ENCODE measurements at regions not wholly inside any gene's neighbourhood (a gene's known extent, or its start where the extent isn't known, plus 50 kb on each side); places are given as distances from the start of the nearest gene placed in this dataset.
A peak's percentile ranks its signal among the peaks of the same experiment; 100 is the strongest.

- Histone ChIP-seq H3K9me3 (ENCODE audit: insufficient read depth, low read depth, low read length) (no peaks in the 10 kb centered on the region), H2AK5ac (ENCODE audit: low read length) (no peak overlapping the region), H3K36me3 (ENCODE audit: control insufficient read depth in 1 of 2, insufficient read depth in 2 of 2, low read length in 2 of 2) (no peaks in the 10 kb centered on the region), H3K23ac (ENCODE audit: low read length) (no peak overlapping the region), H4K8ac (ENCODE audit: low read depth, low read length) (no peak overlapping the region), H3K4ac (ENCODE audit: low read depth, low read length) (no peak overlapping the region), H3K4me2 (ENCODE audit: low read length) (no peak overlapping the region), H2BK5ac (ENCODE audit: low read depth, low read length, poor library complexity) (no peak overlapping the region), H3K79me1 (ENCODE audit: low read length) (no peaks in the 10 kb centered on the region), H3K4me1 (ENCODE audit: control insufficient read depth in 1 of 2, insufficient read depth in 2 of 2, low read length in 2 of 2) (no peaks in the 10 kb centered on the region), H3K79me2 (ENCODE audit: control insufficient read depth, insufficient read depth, low read length, poor library complexity) (no peaks in the 10 kb centered on the region), H4K12ac (ENCODE audit: low read depth, low read length) (no peak overlapping the region), H3K18ac (ENCODE audit: low read length) (no peak overlapping the region), H2AFZ (ENCODE audit: insufficient read depth, low read length, poor library complexity) (no peak overlapping the region), H3K9ac (ENCODE audit: low read length) (no peak overlapping the region), H3K27me3 (ENCODE audit: insufficient read depth, low read length) (no peaks in the 10 kb centered on the region), H4K91ac (ENCODE audit: low read depth, low read length) (no peak overlapping the region), H2BK12ac (ENCODE audit: low read length) (no peak overlapping the region), H3K14ac (ENCODE audit: low read length) (no peak overlapping the region), H2BK120ac (ENCODE audit: insufficient read depth, low read length, poor library complexity) (no peak overlapping the region), H3K27ac (ENCODE audit: low read depth, low read length) (no peak overlapping the region), H3K4me3 (ENCODE audit: low read depth, low read length) (no peak overlapping the region)
- no peak for DNase-seq
- WGBS (ENCODE audit: extremely low coverage, insufficient coverage, insufficient read length) = no CpG with 5 or more reads among the region's 3 CpGs
These were observed 1383.0 kb upstream of the C9orf72 start for GRCh38 chr9:28956116-28956880.

GRCh38 chr9:28960602-28961001, 1387.3 kb upstream of the C9orf72 start:
- Histone ChIP-seq H3K27me3 (ENCODE audit: insufficient read depth, low read length) (no peaks in the 10 kb centered on the region), H2BK120ac (ENCODE audit: insufficient read depth, low read length, poor library complexity) (no peak overlapping the region), H3K23ac (ENCODE audit: low read length) (no peak overlapping the region), H4K8ac (ENCODE audit: low read depth, low read length) (no peak overlapping the region), H3K9me3 (ENCODE audit: insufficient read depth, low read depth, low read length) (no peaks in the 10 kb centered on the region), H3K27ac (ENCODE audit: low read depth, low read length) (no peak overlapping the region), H3K4ac (ENCODE audit: low read depth, low read length) (no peak overlapping the region), H3K4me3 (ENCODE audit: low read depth, low read length) (no peak overlapping the region), H2AFZ (ENCODE audit: insufficient read depth, low read length, poor library complexity) (no peak overlapping the region), H2BK12ac (ENCODE audit: low read length) (no peak overlapping the region), H2BK5ac (ENCODE audit: low read depth, low read length, poor library complexity) (no peak overlapping the region), H4K91ac (ENCODE audit: low read depth, low read length) (no peak overlapping the region), H3K9ac (ENCODE audit: low read length) (no peak overlapping the region), H4K12ac (ENCODE audit: low read depth, low read length) (no peak overlapping the region), H3K14ac (ENCODE audit: low read length) (no peak overlapping the region), H3K79me2 (ENCODE audit: control insufficient read depth, insufficient read depth, low read length, poor library complexity) (no peaks in the 10 kb centered on the region), H2AK5ac (ENCODE audit: low read length) (no peak overlapping the region), H3K4me2 (ENCODE audit: low read length) (no peak overlapping the region), H3K36me3 (ENCODE audit: control insufficient read depth in 1 of 2, insufficient read depth in 2 of 2, low read length in 2 of 2) (no peaks in the 10 kb centered on the region), H3K4me1 (ENCODE audit: control insufficient read depth in 1 of 2, insufficient read depth in 2 of 2, low read length in 2 of 2) (no peaks in the 10 kb centered on the region), H3K79me1 (ENCODE audit: low read length) (no peaks in the 10 kb centered on the region), H3K18ac (ENCODE audit: low read length) (no peak overlapping the region)
- DNase-seq = no peak

DNA sequence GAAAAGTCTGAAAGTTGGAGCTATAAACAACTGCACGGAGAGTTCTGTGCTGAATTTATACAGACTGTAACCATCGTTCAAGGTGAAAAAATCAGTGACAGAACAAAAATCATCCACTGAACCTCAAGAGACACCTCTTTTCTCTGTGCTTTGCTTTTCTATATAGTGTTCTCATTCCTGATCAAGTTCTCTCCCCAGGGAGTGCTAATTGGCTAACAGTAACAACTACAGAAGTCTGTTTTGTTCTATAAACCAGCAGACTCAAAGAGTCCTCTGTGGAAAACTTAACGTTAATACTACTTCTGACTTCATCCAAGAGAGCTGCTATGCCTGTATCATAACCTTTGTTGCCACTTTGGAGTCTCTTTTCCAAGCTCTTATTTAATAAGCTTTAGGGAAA, 1388.3 kb upstream of the C9orf72 start:
- Histone ChIP-seq H3K36me3 (ENCODE audit: control insufficient read depth in 1 of 2, insufficient read depth in 2 of 2, low read length in 2 of 2) (no peaks in the 10 kb centered on the region), H2BK5ac (ENCODE audit: low read depth, low read length, poor library complexity) (no peak overlapping the region), H3K4me3 (ENCODE audit: low read depth, low read length) (no peak overlapping the region), H4K12ac (ENCODE audit: low read depth, low read length) (no peak overlapping the region), H3K4ac (ENCODE audit: low read depth, low read length) (no peak overlapping the region), H3K4me1 (ENCODE audit: control insufficient read depth in 1 of 2, insufficient read depth in 2 of 2, low read length in 2 of 2) (no peaks in the 10 kb centered on the region), H3K27me3 (ENCODE audit: insufficient read depth, low read length) (no peaks in the 10 kb centered on the region), H3K9me3 (ENCODE audit: insufficient read depth, low read depth, low read length) (no peaks in the 10 kb centered on the region), H2BK12ac (ENCODE audit: low read length) (no peak overlapping the region), H4K8ac (ENCODE audit: low read depth, low read length) (no peak overlapping the region), H3K23ac (ENCODE audit: low read length) (no peak overlapping the region), H3K14ac (ENCODE audit: low read length) (no peak overlapping the region), H3K79me1 (ENCODE audit: low read length) (no peaks in the 10 kb centered on the region), H3K9ac (ENCODE audit: low read length) (no peak overlapping the region), H3K4me2 (ENCODE audit: low read length) (no peak overlapping the region), H3K18ac (ENCODE audit: low read length) (no peak overlapping the region), H2AK5ac (ENCODE audit: low read length) (no peak overlapping the region), H4K91ac (ENCODE audit: low read depth, low read length) (no peak overlapping the region), H3K27ac (ENCODE audit: low read depth, low read length) (no peak overlapping the region), H2AFZ (ENCODE audit: insufficient read depth, low read length, poor library complexity) (no peak overlapping the region), H3K79me2 (ENCODE audit: control insufficient read depth, insufficient read depth, low read length, poor library complexity) (no peaks in the 10 kb centered on the region), H2BK120ac (ENCODE audit: insufficient read depth, low read length, poor library complexity) (no peak overlapping the region)
- no peak for DNase-seq
- no CpG with 5 or more reads among the region's 3 CpGs for WGBS (ENCODE audit: extremely low coverage, insufficient coverage, insufficient read length)

DNA sequence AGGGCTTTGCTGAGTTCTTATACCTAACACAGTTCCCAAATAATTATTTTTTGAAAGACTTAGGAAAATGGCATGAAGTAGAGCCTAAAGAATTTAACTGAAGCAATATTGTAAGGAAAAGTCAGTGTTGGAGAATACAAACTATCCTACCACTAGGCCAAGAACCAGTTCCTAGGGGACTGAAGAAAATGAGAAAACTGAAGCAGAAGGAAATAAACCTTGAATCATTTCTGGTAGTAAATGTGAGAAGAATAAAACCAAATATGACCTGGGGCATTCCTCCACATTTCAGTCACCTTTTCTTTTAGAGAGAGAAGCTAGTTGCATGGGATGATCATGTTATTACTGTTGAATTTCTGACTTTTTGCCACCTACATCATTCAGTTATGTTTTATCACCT, 1393.9 kb upstream of the C9orf72 start:
- no peaks in the 10 kb centered on the region for H3K36me3 ChIP-seq (ENCODE audit: control insufficient read depth in 1 of 2, insufficient read depth in 2 of 2, low read length in 2 of 2)
- peak in 1 of 2 donors; percentile 40 for DNase-seq
- no peak overlapping the region for H2BK5ac ChIP-seq (ENCODE audit: low read depth, low read length, poor library complexity)
- H4K8ac ChIP-seq (ENCODE audit: low read depth, low read length) = no peak overlapping the region
- H2BK12ac ChIP-seq (ENCODE audit: low read length) = no peak overlapping the region
- no peak overlapping the region for H3K23ac ChIP-seq (ENCODE audit: low read length)
- no peaks in the 10 kb centered on the region for H3K79me2 ChIP-seq (ENCODE audit: control insufficient read depth, insufficient read depth, low read length, poor library complexity)
- H3K9ac ChIP-seq (ENCODE audit: low read length) = no peak overlapping the region
- no peak overlapping the region for H3K14ac ChIP-seq (ENCODE audit: low read length)
- H3K18ac ChIP-seq (ENCODE audit: low read length) = no peak overlapping the region
- no peak overlapping the region for H3K4me3 ChIP-seq (ENCODE audit: low read depth, low read length)
- no peak overlapping the region for H4K91ac ChIP-seq (ENCODE audit: low read depth, low read length)
- H3K27me3 ChIP-seq (ENCODE audit: insufficient read depth, low read length) = no peaks in the 10 kb centered on the region
- no peaks in the 10 kb centered on the region for H3K4me1 ChIP-seq (ENCODE audit: control insufficient read depth in 1 of 2, insufficient read depth in 2 of 2, low read length in 2 of 2)
- H3K79me1 ChIP-seq (ENCODE audit: low read length) = no peaks in the 10 kb centered on the region
- H4K12ac ChIP-seq (ENCODE audit: low read depth, low read length) = no peak overlapping the region
- H3K27ac ChIP-seq (ENCODE audit: low read depth, low read length) = no peak overlapping the region
- H2AFZ ChIP-seq (ENCODE audit: insufficient read depth, low read length, poor library complexity) = no peak overlapping the region
- no peak overlapping the region for H2AK5ac ChIP-seq (ENCODE audit: low read length)
- no peak overlapping the region for H3K4ac ChIP-seq (ENCODE audit: low read depth, low read length)
- H3K9me3 ChIP-seq (ENCODE audit: insufficient read depth, low read depth, low read length) = no peaks in the 10 kb centered on the region
- H2BK120ac ChIP-seq (ENCODE audit: insufficient read depth, low read length, poor library complexity) = no peak overlapping the region
- no peak overlapping the region for H3K4me2 ChIP-seq (ENCODE audit: low read length)
